ENCODE measurements at regions not wholly inside any gene's neighbourhood (a gene's known extent, or its start where the extent isn't known, plus 50 kb on each side); places are given as distances from the start of the nearest gene placed in this dataset.

DNA sequence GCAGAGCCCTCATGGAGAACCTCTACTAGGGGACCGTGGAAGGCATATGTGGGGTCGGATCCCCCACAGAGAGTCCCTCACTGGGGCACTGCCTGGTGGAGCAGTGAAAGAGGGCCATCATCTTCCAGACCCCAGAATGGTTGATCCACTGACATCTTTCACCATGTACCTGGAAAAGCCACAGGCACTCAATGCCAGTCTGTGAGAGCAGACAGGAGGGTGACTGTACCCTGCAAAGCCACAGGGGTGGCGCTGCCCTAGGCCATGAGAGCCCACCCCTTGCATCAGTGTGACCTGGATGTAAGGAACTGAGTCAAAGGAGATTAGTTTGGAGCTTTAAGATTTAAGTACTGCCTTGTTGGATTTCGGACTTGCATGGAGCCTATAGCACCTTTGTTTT lies 1276.7 kb upstream of the PRMT6 start:
- no peak overlapping the region for H4K12ac ChIP-seq (ENCODE audit: low read depth, low read length)
- H3K18ac ChIP-seq (ENCODE audit: low read length) = no peak overlapping the region
- H3K79me1 ChIP-seq (ENCODE audit: low read length) = no peaks in the 10 kb centered on the region
- no peak overlapping the region for H2AFZ ChIP-seq (ENCODE audit: insufficient read depth, low read length, poor library complexity)
- no peak overlapping the region for H3K27ac ChIP-seq (ENCODE audit: low read depth, low read length)
- no peak overlapping the region for H3K9ac ChIP-seq (ENCODE audit: low read length)
- no peaks in the 10 kb centered on the region for H3K79me2 ChIP-seq (ENCODE audit: control insufficient read depth, insufficient read depth, low read length, poor library complexity)
- H3K4me2 ChIP-seq (ENCODE audit: low read length) = no peak overlapping the region
- H3K4me1 ChIP-seq (ENCODE audit: control insufficient read depth in 1 of 2, insufficient read depth in 2 of 2, low read length in 2 of 2) = no peaks in the 10 kb centered on the region
- H4K8ac ChIP-seq (ENCODE audit: low read depth, low read length) = no peak overlapping the region
- no peak overlapping the region for H4K91ac ChIP-seq (ENCODE audit: low read depth, low read length)
- no peak overlapping the region for H3K4ac ChIP-seq (ENCODE audit: low read depth, low read length)
- H3K4me3 ChIP-seq (ENCODE audit: low read depth, low read length) = no peak overlapping the region
- no peak overlapping the region for H3K23ac ChIP-seq (ENCODE audit: low read length)
- no peak overlapping the region for H3K14ac ChIP-seq (ENCODE audit: low read length)
- no peaks in the 10 kb centered on the region for H3K9me3 ChIP-seq (ENCODE audit: insufficient read depth, low read depth, low read length)
- H2BK12ac ChIP-seq (ENCODE audit: low read length) = no peak overlapping the region
- H2BK5ac ChIP-seq (ENCODE audit: low read depth, low read length, poor library complexity) = no peak overlapping the region
- DNase-seq = no peak
- WGBS (ENCODE audit: extremely low coverage, insufficient coverage, insufficient read length) = no CpG with 5 or more reads among the region's 4 CpGs
- no peaks in the 10 kb centered on the region for H3K36me3 ChIP-seq (ENCODE audit: control insufficient read depth in 1 of 2, insufficient read depth in 2 of 2, low read length in 2 of 2)
- H2BK120ac ChIP-seq (ENCODE audit: insufficient read depth, low read length, poor library complexity) = no peak overlapping the region
- H2AK5ac ChIP-seq (ENCODE audit: low read length) = no peak overlapping the region
- no peaks in the 10 kb centered on the region for H3K27me3 ChIP-seq (ENCODE audit: insufficient read depth, low read length)

DNA sequence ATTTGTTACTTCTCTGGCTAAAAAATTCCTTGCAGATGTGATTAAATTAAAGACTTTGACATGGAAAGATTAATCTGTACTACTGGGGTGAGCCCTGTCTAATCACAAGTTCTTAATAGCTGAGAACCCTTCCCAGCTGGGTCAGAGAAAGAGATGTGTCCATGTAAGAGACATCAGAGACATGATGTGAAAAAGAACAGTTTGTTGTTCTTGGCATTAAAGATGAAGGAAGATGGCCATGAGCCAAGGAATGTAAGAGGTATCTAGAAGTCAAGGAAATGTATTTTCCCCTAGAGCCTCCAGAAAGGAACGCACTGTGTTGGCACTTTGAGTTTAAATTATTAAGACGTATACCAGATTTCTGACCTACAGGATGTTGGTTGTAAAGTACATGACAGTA lies 1271.5 kb upstream of the PRMT6 start:
- Histone ChIP-seq H3K14ac (ENCODE audit: low read length) (no peak overlapping the region), H2BK12ac (ENCODE audit: low read length) (no peak overlapping the region), H3K79me2 (ENCODE audit: control insufficient read depth, insufficient read depth, low read length, poor library complexity) (no peaks in the 10 kb centered on the region), H3K4me3 (ENCODE audit: low read depth, low read length) (no peak overlapping the region), H3K27me3 (ENCODE audit: insufficient read depth, low read length) (no peaks in the 10 kb centered on the region), H2AFZ (ENCODE audit: insufficient read depth, low read length, poor library complexity) (no peak overlapping the region), H2BK5ac (ENCODE audit: low read depth, low read length, poor library complexity) (no peak overlapping the region), H4K91ac (ENCODE audit: low read depth, low read length) (no peak overlapping the region), H3K4me1 (ENCODE audit: control insufficient read depth in 1 of 2, insufficient read depth in 2 of 2, low read length in 2 of 2) (no peaks in the 10 kb centered on the region), H4K12ac (ENCODE audit: low read depth, low read length) (no peak overlapping the region), H3K18ac (ENCODE audit: low read length) (no peak overlapping the region), H3K4me2 (ENCODE audit: low read length) (no peak overlapping the region), H3K79me1 (ENCODE audit: low read length) (no peaks in the 10 kb centered on the region), H2AK5ac (ENCODE audit: low read length) (no peak overlapping the region), H3K9me3 (ENCODE audit: insufficient read depth, low read depth, low read length) (no peaks in the 10 kb centered on the region), H3K36me3 (ENCODE audit: control insufficient read depth in 1 of 2, insufficient read depth in 2 of 2, low read length in 2 of 2) (no peaks in the 10 kb centered on the region), H3K9ac (ENCODE audit: low read length) (no peak overlapping the region), H2BK120ac (ENCODE audit: insufficient read depth, low read length, poor library complexity) (no peak overlapping the region), H3K23ac (ENCODE audit: low read length) (no peak overlapping the region), H3K27ac (ENCODE audit: low read depth, low read length) (no peak overlapping the region), H4K8ac (ENCODE audit: low read depth, low read length) (no peak overlapping the region), H3K4ac (ENCODE audit: low read depth, low read length) (no peak overlapping the region)
- no CpG with 5 or more reads among the region's 2 CpGs for WGBS (ENCODE audit: extremely low coverage, insufficient coverage, insufficient read length)
- DNase-seq = no peak

DNA sequence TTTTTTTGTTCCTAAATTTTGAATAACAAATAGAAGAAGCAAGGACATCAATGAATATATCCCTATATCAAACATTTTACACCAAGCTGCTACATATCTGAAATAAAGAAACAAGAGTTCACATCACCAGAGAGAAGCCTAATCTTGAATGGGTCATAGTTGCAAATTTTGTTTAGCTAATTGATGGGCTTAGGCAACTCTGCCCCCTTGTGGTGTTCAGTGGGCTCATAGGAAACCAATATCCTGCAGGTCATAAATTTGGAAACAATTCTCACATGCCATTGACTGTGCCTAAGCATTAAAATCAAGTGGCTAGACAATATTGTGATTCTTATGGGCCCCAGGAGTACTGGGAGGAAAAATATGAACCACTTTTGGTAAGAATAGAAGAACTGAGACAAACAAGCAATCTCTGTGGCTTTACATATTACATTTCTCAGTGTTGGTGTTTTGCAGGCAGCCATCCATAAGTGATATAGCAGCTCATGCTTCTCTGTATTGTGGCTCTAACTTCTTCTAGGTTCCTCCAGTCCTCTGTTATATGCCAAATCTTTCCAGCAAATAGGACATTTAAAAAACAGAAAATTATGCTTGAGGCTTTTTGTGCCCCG lies 1262.8 kb upstream of the PRMT6 start:
- H3K4me1 ChIP-seq (ENCODE audit: control insufficient read depth in 1 of 2, insufficient read depth in 2 of 2, low read length in 2 of 2) = no peaks in the 10 kb centered on the region

DNA sequence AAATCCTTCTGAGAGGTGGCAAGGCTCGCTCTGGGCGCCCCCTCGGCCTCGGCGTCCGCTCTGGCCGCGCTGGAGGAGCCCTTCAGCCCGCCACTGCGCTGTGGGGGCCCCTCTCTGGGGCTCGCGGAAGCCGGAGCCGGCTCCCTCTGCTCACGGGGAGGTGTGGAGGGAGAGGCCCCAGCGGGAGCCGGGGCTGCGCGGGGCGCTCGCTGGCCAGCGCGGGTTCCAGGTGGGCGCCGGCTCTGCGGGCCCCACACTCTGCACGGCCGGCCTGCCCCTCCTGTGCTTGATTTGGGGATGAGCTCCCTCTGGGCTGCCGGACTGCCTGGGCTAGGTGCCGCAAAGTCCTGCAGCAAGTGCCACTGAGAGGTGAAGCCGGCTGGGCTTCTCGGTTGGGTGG lies 1260.7 kb upstream of the PRMT6 start:
- no CpG with 5 or more reads among the region's 32 CpGs for WGBS (ENCODE audit: extremely low coverage, insufficient coverage, insufficient read length)
- no peak overlapping the region for H3K4ac ChIP-seq (ENCODE audit: low read depth, low read length)
- no peak overlapping the region for H3K4me2 ChIP-seq (ENCODE audit: low read length)

More for the DNA sequence above, 1262.8 kb upstream of the PRMT6 start:
- WGBS (ENCODE audit: extremely low coverage, insufficient coverage, insufficient read length) = no CpG with 5 or more reads among the region's 1 CpG
- H3K4me3 ChIP-seq (ENCODE audit: low read depth, low read length) = no peak overlapping the region
- H3K9ac ChIP-seq (ENCODE audit: low read length) = no peak overlapping the region
- H4K8ac ChIP-seq (ENCODE audit: low read depth, low read length) = no peak overlapping the region
- no peak overlapping the region for H3K14ac ChIP-seq (ENCODE audit: low read length)
- no peak overlapping the region for H3K18ac ChIP-seq (ENCODE audit: low read length)
- H4K91ac ChIP-seq (ENCODE audit: low read depth, low read length) = no peak overlapping the region
- H3K23ac ChIP-seq (ENCODE audit: low read length) = no peak overlapping the region
- no peaks in the 10 kb centered on the region for H3K27me3 ChIP-seq (ENCODE audit: insufficient read depth, low read length)
- H3K4me2 ChIP-seq (ENCODE audit: low read length) = no peak overlapping the region
- H3K27ac ChIP-seq (ENCODE audit: low read depth, low read length) = no peak overlapping the region
- no peaks in the 10 kb centered on the region for H3K9me3 ChIP-seq (ENCODE audit: insufficient read depth, low read depth, low read length)
- no peak overlapping the region for H2AK5ac ChIP-seq (ENCODE audit: low read length)
- H3K36me3 ChIP-seq (ENCODE audit: control insufficient read depth in 1 of 2, insufficient read depth in 2 of 2, low read length in 2 of 2) = no peaks in the 10 kb centered on the region
- no peak overlapping the region for H2BK120ac ChIP-seq (ENCODE audit: insufficient read depth, low read length, poor library complexity)
- no peak overlapping the region for H4K12ac ChIP-seq (ENCODE audit: low read depth, low read length)
- no peak overlapping the region for H2BK5ac ChIP-seq (ENCODE audit: low read depth, low read length, poor library complexity)
- DNase-seq = peak; percentile 5 to 69
- H3K79me1 ChIP-seq (ENCODE audit: low read length) = no peaks in the 10 kb centered on the region
- H2AFZ ChIP-seq (ENCODE audit: insufficient read depth, low read length, poor library complexity) = no peak overlapping the region
- no peak overlapping the region for H3K4ac ChIP-seq (ENCODE audit: low read depth, low read length)
- H3K79me2 ChIP-seq (ENCODE audit: control insufficient read depth, insufficient read depth, low read length, poor library complexity) = no peaks in the 10 kb centered on the region
- H2BK12ac ChIP-seq (ENCODE audit: low read length) = no peak overlapping the region

More for the DNA sequence above, 1260.7 kb upstream of the PRMT6 start:
- Histone ChIP-seq H2AK5ac (ENCODE audit: low read length) (no peak overlapping the region), H3K4me1 (ENCODE audit: control insufficient read depth in 1 of 2, insufficient read depth in 2 of 2, low read length in 2 of 2) (no peaks in the 10 kb centered on the region), H3K79me2 (ENCODE audit: control insufficient read depth, insufficient read depth, low read length, poor library complexity) (no peaks in the 10 kb centered on the region), H2BK120ac (ENCODE audit: insufficient read depth, low read length, poor library complexity) (no peak overlapping the region), H3K36me3 (ENCODE audit: control insufficient read depth in 1 of 2, insufficient read depth in 2 of 2, low read length in 2 of 2) (no peaks in the 10 kb centered on the region), H4K91ac (ENCODE audit: low read depth, low read length) (no peak overlapping the region), H4K12ac (ENCODE audit: low read depth, low read length) (no peak overlapping the region), H2BK12ac (ENCODE audit: low read length) (no peak overlapping the region), H2BK5ac (ENCODE audit: low read depth, low read length, poor library complexity) (no peak overlapping the region), H3K23ac (ENCODE audit: low read length) (no peak overlapping the region), H3K14ac (ENCODE audit: low read length) (no peak overlapping the region), H3K9me3 (ENCODE audit: insufficient read depth, low read depth, low read length) (no peaks in the 10 kb centered on the region), H4K8ac (ENCODE audit: low read depth, low read length) (no peak overlapping the region), H3K27me3 (ENCODE audit: insufficient read depth, low read length) (no peaks in the 10 kb centered on the region), H3K18ac (ENCODE audit: low read length) (no peak overlapping the region), H3K4me3 (ENCODE audit: low read depth, low read length) (no peak overlapping the region), H3K27ac (ENCODE audit: low read depth, low read length) (no peak overlapping the region), H3K79me1 (ENCODE audit: low read length) (no peaks in the 10 kb centered on the region), H2AFZ (ENCODE audit: insufficient read depth, low read length, poor library complexity) (no peak overlapping the region), H3K9ac (ENCODE audit: low read length) (no peak overlapping the region)
- DNase-seq = no peak

Data from trophoblast cell (in vitro differentiated cells and primary cell).